Activated CD4-positive, alpha-beta T cell treated with anti-CD3 and anti-CD28 coated beads for 36 hours (primary cell): ENCODE measurements at regions not wholly inside any gene's neighbourhood (a gene's known extent, or its start where the extent isn't known, plus 50 kb on each side); places are given as distances from the start of the nearest gene placed in this dataset.

Experiments used
- ATAC-seq: fragments of 200-7000 bp; cut with Tn5 transposase; one replicate; pipeline ENCODE4 v1.10.0; 2021; ENCODE audit warnings: mild to moderate bottlenecking, moderate library complexity
- CTCF ChIA-PET: fragments of 350-600 bp; sonication (Branson Sonifier 250); formaldehyde crosslinking; loops from one replicate; lab custom pipeline; 2021; ENCODE audit warnings: antibody characterized with exemption; lab: Charles Lee
- POLR2A ChIA-PET: fragments of 350-600 bp; sonication (Branson Sonifier 250); formaldehyde crosslinking; loops from one replicate; lab custom pipeline; 2021; ENCODE audit warnings: antibody characterized with exemption, inconsistent platforms; lab: Charles Lee
- DNase-seq: peaks from one replicate; pipeline ENCODE4 v3.0.0-alpha.2; 2020
- H3K27ac Mint-ChIP-seq: one replicate; pipeline ENCODE4 v1.8.0; 2021; ENCODE audit warnings: mixed read lengths
- H3K27me3 Mint-ChIP-seq: one replicate; pipeline ENCODE4 v1.8.0; 2021; ENCODE audit warnings: mixed read lengths
- H3K36me3 Mint-ChIP-seq: one replicate; pipeline ENCODE4 v1.8.0; 2021; ENCODE audit warnings: low read depth, mixed read lengths
- H3K4me1 Mint-ChIP-seq: one replicate; pipeline ENCODE4 v1.8.0; 2021; ENCODE audit warnings: mixed read lengths
- H3K4me3 Mint-ChIP-seq: one replicate; pipeline ENCODE4 v1.8.0; 2021; ENCODE audit warnings: mild to moderate bottlenecking, moderate library complexity, mixed read lengths
- H3K9me3 Mint-ChIP-seq: one replicate; pipeline ENCODE4 v1.8.0; 2021; ENCODE audit warnings: low read depth, mixed read lengths
- intact Hi-C, 2 experiments: fragments of 100-400 bp; cut with DNase I in 1 of 2; cut with micrococcal nuclease in 1 of 2; formaldehyde crosslinking; loops; one replicate each; pipeline versions ENCODE4 v1.14.2 to v1.15.1; 2022 to 2024; cut with DNase I, micrococcal nuclease

GRCh38 chr13:80862456-80862855 lies 521.5 kb upstream of the SPRY2 start:
- intact Hi-C loops: no loop called here
- DNase-seq (no peak), ATAC-seq (no peak)
- ChIA-PET CTCF (no interaction called here), POLR2A (no interaction called here)
- H3K4me3 Mint-ChIP-seq: no peak overlapping the region
- no peaks in the 10 kb centered on the region for H3K4me1 Mint-ChIP-seq
- H3K9me3 Mint-ChIP-seq: peaks cover 2% of the 10 kb centered on the region
- H3K36me3 Mint-ChIP-seq: no peaks in the 10 kb centered on the region
- no peaks in the 10 kb centered on the region for H3K27me3 Mint-ChIP-seq
- H3K27ac Mint-ChIP-seq: no peak overlapping the region

- peaks cover 2% of the 10 kb centered on the region for H3K9me3 Mint-ChIP-seq
- H3K4me3 Mint-ChIP-seq: no peak overlapping the region
- no peaks in the 10 kb centered on the region for H3K36me3 Mint-ChIP-seq
- no peak for DNase-seq
- no peaks in the 10 kb centered on the region for H3K4me1 Mint-ChIP-seq
- intact Hi-C loops: no loop called here
- ChIA-PET POLR2A (no interaction called here), CTCF (no interaction called here)
- H3K27ac Mint-ChIP-seq: no peak overlapping the region
- H3K27me3 Mint-ChIP-seq: no peaks in the 10 kb centered on the region
- ATAC-seq: no peak
Observed at GRCh38 chr13:80860845-80861244, 519.9 kb upstream of the SPRY2 start.

GRCh38 chr13:80858131-80858530 lies 517.2 kb upstream of the SPRY2 start:
- ATAC-seq (no peak), DNase-seq (no peak)
- ChIA-PET CTCF (interaction anchor here (0.7 kb wide), 1 partner anchor 11 kb away, joined by 3 read pairs; no protein-coding TSS in a partner anchor), POLR2A (no interaction called here)
- H3K9me3 Mint-ChIP-seq: peaks cover 2% of the 10 kb centered on the region
- H3K4me1 Mint-ChIP-seq: no peaks in the 10 kb centered on the region
- H3K36me3 Mint-ChIP-seq: no peaks in the 10 kb centered on the region
- intact Hi-C loops: no loop called here
- no peaks in the 10 kb centered on the region for H3K27me3 Mint-ChIP-seq
- no peak overlapping the region for H3K4me3 Mint-ChIP-seq
- no peak overlapping the region for H3K27ac Mint-ChIP-seq

GRCh38 chr13:80857321-80857720 lies 516.4 kb upstream of the SPRY2 start:
- POLR2A ChIA-PET: no interaction called here

GRCh38 chr13:80850771-80851170 lies 509.8 kb upstream of the SPRY2 start:
- H3K4me3 Mint-ChIP-seq: no peak overlapping the region
- H3K27me3 Mint-ChIP-seq: no peaks in the 10 kb centered on the region
- DNase-seq: no peak
- H3K9me3 Mint-ChIP-seq: no peaks in the 10 kb centered on the region
- no peaks in the 10 kb centered on the region for H3K36me3 Mint-ChIP-seq
- no peaks in the 10 kb centered on the region for H3K4me1 Mint-ChIP-seq
- POLR2A ChIA-PET: no interaction called here
- intact Hi-C loops: no loop called here
- no peak overlapping the region for H3K27ac Mint-ChIP-seq
- ATAC-seq: no peak
- CTCF ChIA-PET: no interaction called here

More at GRCh38 chr13:80857321-80857720, 516.4 kb upstream of the SPRY2 start:
- Mint-ChIP-seq H3K36me3 (no peaks in the 10 kb centered on the region), H3K27me3 (no peaks in the 10 kb centered on the region), H3K4me3 (no peak overlapping the region), H3K9me3 (no peaks in the 10 kb centered on the region), H3K27ac (no peak overlapping the region), H3K4me1 (no peaks in the 10 kb centered on the region)
- intact Hi-C loops: no loop called here
- CTCF ChIA-PET: no interaction called here
- DNase-seq (no peak), ATAC-seq (no peak)

- H3K9me3 Mint-ChIP-seq: no peaks in the 10 kb centered on the region
- H3K4me1 Mint-ChIP-seq: no peaks in the 10 kb centered on the region
- H3K27ac Mint-ChIP-seq: no peak overlapping the region
- no peaks in the 10 kb centered on the region for H3K27me3 Mint-ChIP-seq
- H3K36me3 Mint-ChIP-seq: no peaks in the 10 kb centered on the region
- intact Hi-C loops: no loop called here
- DNase-seq: no peak
- ChIA-PET CTCF (no interaction called here), POLR2A (no interaction called here)
- ATAC-seq: no peak
- H3K4me3 Mint-ChIP-seq: no peak overlapping the region
Observed at GRCh38 chr13:80844164-80844563, 503.2 kb upstream of the SPRY2 start.

- Mint-ChIP-seq H3K27me3 (no peaks in the 10 kb centered on the region), H3K36me3 (no peaks in the 10 kb centered on the region), H3K27ac (no peak overlapping the region), H3K9me3 (peaks cover 2% of the 10 kb centered on the region), H3K4me3 (no peak overlapping the region), H3K4me1 (no peaks in the 10 kb centered on the region)
- intact Hi-C loops: no loop called here
- POLR2A ChIA-PET: no interaction called here
- no peak for ATAC-seq
- DNase-seq: no peak
- CTCF ChIA-PET: no interaction called here
Observed at GRCh38 chr13:80841414-80841813, 500.5 kb upstream of the SPRY2 start.

- peaks cover 4% of the 10 kb centered on the region for H3K9me3 Mint-ChIP-seq
- no peak overlapping the region for H3K27ac Mint-ChIP-seq
- H3K4me1 Mint-ChIP-seq: no peaks in the 10 kb centered on the region
- H3K27me3 Mint-ChIP-seq: no peaks in the 10 kb centered on the region
- intact Hi-C loops: no loop called here
- ChIA-PET CTCF (no interaction called here), POLR2A (no interaction called here)
- no peaks in the 10 kb centered on the region for H3K36me3 Mint-ChIP-seq
- no peak overlapping the region for H3K4me3 Mint-ChIP-seq
- ATAC-seq: no peak
- no peak for DNase-seq
Observed at GRCh38 chr13:80840316-80840976, 499.5 kb upstream of the SPRY2 start.

GRCh38 chr13:80835902-80836301 lies 495.0 kb upstream of the SPRY2 start:
- intact Hi-C loops: no loop called here
- no peak for ATAC-seq

GRCh38 chr13:80830431-80830830 lies 489.5 kb upstream of the SPRY2 start:
- Mint-ChIP-seq H3K36me3 (no peaks in the 10 kb centered on the region), H3K27ac (no peak overlapping the region), H3K4me3 (no peak overlapping the region), H3K9me3 (peaks cover 16% of the 10 kb centered on the region), H3K27me3 (no peaks in the 10 kb centered on the region), H3K4me1 (no peaks in the 10 kb centered on the region)
- intact Hi-C loops: no loop called here
- POLR2A ChIA-PET: no interaction called here
- no peak for DNase-seq
- no peak for ATAC-seq
- CTCF ChIA-PET: no interaction called here

More at GRCh38 chr13:80835902-80836301, 495.0 kb upstream of the SPRY2 start:
- CTCF ChIA-PET: no interaction called here
- no peaks in the 10 kb centered on the region for H3K4me1 Mint-ChIP-seq
- peaks cover 17% of the 10 kb centered on the region for H3K9me3 Mint-ChIP-seq
- POLR2A ChIA-PET: no interaction called here
- H3K4me3 Mint-ChIP-seq: no peak overlapping the region
- H3K36me3 Mint-ChIP-seq: no peaks in the 10 kb centered on the region
- H3K27me3 Mint-ChIP-seq: no peaks in the 10 kb centered on the region
- DNase-seq: no peak
- H3K27ac Mint-ChIP-seq: no peak overlapping the region

- Mint-ChIP-seq H3K9me3 (peaks cover 9% of the 10 kb centered on the region), H3K4me3 (no peak overlapping the region), H3K27me3 (no peaks in the 10 kb centered on the region), H3K36me3 (no peaks in the 10 kb centered on the region), H3K27ac (no peak overlapping the region), H3K4me1 (no peaks in the 10 kb centered on the region)
- DNase-seq: no peak
- intact Hi-C loops: no loop called here
- ChIA-PET POLR2A (no interaction called here), CTCF (no interaction called here)
- no peak for ATAC-seq
Observed at GRCh38 chr13:80828759-80829158, 487.8 kb upstream of the SPRY2 start.

GRCh38 chr13:80825276-80825675 lies 484.4 kb upstream of the SPRY2 start:
- H3K27ac Mint-ChIP-seq: no peak overlapping the region
- H3K4me3 Mint-ChIP-seq: no peak overlapping the region
- H3K9me3 Mint-ChIP-seq: peaks cover 2% of the 10 kb centered on the region
- H3K27me3 Mint-ChIP-seq: no peaks in the 10 kb centered on the region
- ChIA-PET CTCF (no interaction called here), POLR2A (no interaction called here)
- ATAC-seq (no peak), DNase-seq (no peak)
- H3K4me1 Mint-ChIP-seq: no peaks in the 10 kb centered on the region
- no peaks in the 10 kb centered on the region for H3K36me3 Mint-ChIP-seq
- intact Hi-C loops: no loop called here
